ENCODE measurements at regions not wholly inside any gene's neighbourhood (a gene's known extent, or its start where the extent isn't known, plus 50 kb on each side); places are given as distances from the start of the nearest gene placed in this dataset.
"Not testable (repeated sequence)": the region's sequence is repeated elsewhere in the genome, so short reads cannot be mapped to it uniquely, and the experiment has no call there.

DNA sequence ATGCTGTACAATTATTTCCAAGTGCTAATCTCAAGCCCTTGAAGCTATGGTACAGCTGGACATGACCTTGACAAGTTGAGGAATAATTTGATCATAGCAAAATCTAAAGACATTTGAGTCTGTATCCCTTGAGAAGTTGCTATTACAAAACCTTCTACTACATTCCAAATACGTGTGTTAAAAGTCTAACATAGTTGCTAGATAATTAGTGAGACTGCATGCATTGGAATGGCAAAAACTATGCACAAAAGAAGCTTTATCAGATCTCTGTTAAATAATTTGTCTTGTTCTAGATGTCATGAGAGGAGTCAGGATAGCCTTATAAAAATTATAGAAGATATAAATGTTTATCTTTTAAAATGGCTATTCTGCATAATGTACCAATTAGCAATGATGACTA, 127.8 kb downstream of the GJA1 start:
- no peaks in the 10 kb centered on the region for H3K9me3 ChIP-seq (ENCODE audit: low read depth, low read length)
- H3K4me3 ChIP-seq (ENCODE audit: low read length) = no peak overlapping the region
- H3K27me3 ChIP-seq (ENCODE audit: insufficient read depth, low read length) = no peaks in the 10 kb centered on the region
- H3K4me1 ChIP-seq (ENCODE audit: insufficient read depth, low read length) = no peaks in the 10 kb centered on the region

DNA sequence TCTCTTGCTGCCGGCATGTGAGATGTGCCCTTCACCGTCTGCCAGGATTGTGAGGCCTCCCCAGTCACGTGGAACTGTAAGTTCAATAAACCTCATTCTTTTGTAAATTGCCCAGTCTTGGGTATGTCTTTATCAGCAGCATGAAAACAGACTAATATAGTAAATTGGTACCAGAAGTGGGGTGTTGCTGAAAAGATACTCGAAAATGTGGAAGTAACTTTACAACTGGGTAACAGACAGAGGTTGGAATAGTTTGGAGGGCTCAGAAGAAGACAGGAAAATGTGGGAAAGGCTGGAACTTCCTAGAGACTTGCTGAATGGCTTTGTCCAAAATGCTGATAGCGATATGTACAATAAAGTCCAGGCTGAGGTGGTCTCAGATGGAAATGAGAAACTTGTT, 129.1 kb downstream of the GJA1 start:
- not testable (repeated sequence) for H3K27me3 ChIP-seq (ENCODE audit: insufficient read depth, low read length); H3K4me1 ChIP-seq (ENCODE audit: insufficient read depth, low read length); H3K9me3 ChIP-seq (ENCODE audit: low read depth, low read length); H3K4me3 ChIP-seq (ENCODE audit: low read length)

DNA sequence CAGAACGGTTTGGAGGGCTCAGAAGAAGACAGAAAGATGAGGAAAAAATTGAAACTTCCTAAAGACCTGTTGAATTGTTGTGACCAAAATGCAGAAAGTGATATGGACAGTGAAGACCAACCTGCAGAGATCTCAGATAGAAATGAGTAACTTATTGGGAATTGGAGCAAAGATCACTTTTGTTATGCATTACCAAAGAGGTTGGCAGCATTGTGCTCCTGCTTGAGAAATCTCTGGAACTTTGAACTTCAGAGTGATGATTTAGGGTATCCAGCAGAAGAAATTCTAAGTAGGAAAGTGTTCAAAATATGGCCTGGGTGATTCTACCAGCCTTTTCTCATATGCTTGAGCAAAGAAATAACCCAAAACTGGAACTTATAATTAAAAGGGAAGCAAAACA, 136.0 kb downstream of the GJA1 start:
- no peak overlapping the region for H3K4me3 ChIP-seq (ENCODE audit: low read length)
- H3K9me3 ChIP-seq (ENCODE audit: low read depth, low read length) = no peaks in the 10 kb centered on the region
- no peaks in the 10 kb centered on the region for H3K27me3 ChIP-seq (ENCODE audit: insufficient read depth, low read length)

DNA sequence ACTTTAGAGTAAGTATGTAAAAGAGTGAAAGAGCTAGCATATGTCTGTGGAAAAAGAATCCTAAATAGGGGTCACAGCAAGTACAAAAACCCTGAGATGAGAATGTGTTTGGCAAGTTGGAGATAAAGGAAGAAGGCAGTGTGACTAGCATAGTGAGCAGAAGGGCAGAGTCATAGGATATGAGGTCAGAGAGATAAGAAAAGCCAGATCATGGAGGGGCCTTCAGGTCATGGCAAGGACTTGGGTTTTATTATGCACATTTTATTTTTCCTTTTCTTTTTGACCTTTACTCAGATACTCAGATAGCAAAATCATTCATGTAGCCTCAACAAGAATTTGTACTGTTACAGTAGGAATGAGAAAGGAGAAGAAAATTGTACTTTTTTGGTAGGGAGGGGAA, 138.0 kb downstream of the GJA1 start:
- no peaks in the 10 kb centered on the region for H3K27me3 ChIP-seq (ENCODE audit: insufficient read depth, low read length)
- H3K9me3 ChIP-seq (ENCODE audit: low read depth, low read length) = no peaks in the 10 kb centered on the region
- H3K4me1 ChIP-seq (ENCODE audit: insufficient read depth, low read length) = peaks cover 13% of the 10 kb centered on the region
- no peak overlapping the region for H3K4me3 ChIP-seq (ENCODE audit: low read length)

More for the DNA sequence above, 136.0 kb downstream of the GJA1 start:
- H3K4me1 ChIP-seq (ENCODE audit: insufficient read depth, low read length) = peaks cover 5% of the 10 kb centered on the region

DNA sequence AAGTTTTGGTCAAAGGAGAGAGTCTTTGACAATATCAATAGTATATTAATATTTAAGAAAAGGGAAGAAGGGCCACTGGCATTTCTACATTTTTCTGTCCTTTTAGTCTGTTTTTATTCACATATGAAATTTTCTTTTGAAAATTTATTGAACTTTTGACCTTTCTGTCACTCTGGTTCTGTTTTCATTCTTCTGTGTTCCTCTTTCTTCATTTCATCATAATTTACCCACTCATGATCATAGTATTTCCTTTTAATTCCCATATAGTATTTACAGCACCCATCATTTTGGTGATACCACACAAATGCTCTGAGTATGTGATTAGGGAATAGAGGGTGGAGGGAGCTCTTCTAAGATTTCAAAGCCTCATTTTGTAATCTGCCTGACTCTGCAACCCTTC, 142.8 kb downstream of the GJA1 start:
- H3K4me3 ChIP-seq (ENCODE audit: low read length) = no peak overlapping the region

DNA sequence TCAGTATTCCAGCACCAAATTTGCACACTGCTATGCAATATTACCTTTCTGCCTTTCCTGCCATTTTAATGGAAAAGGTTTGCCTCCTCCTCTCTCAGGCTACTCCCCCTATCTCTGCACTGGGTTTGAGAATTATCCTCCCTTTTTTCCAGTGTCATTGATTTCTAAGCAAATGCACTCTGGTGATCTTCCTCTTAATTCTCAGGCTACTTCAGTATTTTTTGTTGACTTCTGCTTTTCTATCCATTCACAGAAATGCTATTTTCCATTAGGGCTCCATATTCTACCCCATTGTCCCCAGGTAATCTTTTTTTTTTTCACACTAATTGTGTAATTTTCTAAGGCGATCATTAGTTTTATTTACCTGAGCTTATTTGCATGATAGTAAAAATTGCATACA, 144.0 kb downstream of the GJA1 start:
- Histone ChIP-seq H3K9me3 (ENCODE audit: low read depth, low read length) (no peaks in the 10 kb centered on the region), H3K4me3 (ENCODE audit: low read length) (no peak overlapping the region), H3K27me3 (ENCODE audit: insufficient read depth, low read length) (no peaks in the 10 kb centered on the region), H3K4me1 (ENCODE audit: insufficient read depth, low read length) (peaks cover 11% of the 10 kb centered on the region)

More for the DNA sequence above, 142.8 kb downstream of the GJA1 start:
- no peaks in the 10 kb centered on the region for H3K27me3 ChIP-seq (ENCODE audit: insufficient read depth, low read length)
- H3K9me3 ChIP-seq (ENCODE audit: low read depth, low read length) = no peaks in the 10 kb centered on the region
- peaks cover 16% of the 10 kb centered on the region for H3K4me1 ChIP-seq (ENCODE audit: insufficient read depth, low read length)

DNA sequence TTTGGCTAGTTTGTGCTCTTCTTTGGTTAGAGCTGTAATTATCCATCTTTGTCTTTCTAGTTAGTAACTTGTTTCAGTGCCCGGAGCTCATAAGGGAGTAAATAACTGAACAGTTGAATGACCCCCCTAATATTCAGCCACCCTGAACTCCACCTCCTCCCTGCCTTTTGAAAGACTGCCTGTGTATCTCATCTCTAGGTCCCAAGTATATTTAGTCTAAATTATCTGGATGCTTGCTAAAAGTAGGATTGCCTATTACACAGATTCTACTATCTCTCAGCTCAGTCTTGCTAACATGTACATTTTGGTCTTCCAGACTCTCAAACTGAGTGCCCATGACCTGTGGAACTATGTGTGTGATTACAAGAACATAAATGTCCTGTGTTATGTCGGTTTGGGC, 145.9 kb downstream of the GJA1 start:
- Histone ChIP-seq H3K9me3 (ENCODE audit: low read depth, low read length) (no peaks in the 10 kb centered on the region), H3K27me3 (ENCODE audit: insufficient read depth, low read length) (no peaks in the 10 kb centered on the region), H3K4me3 (ENCODE audit: low read length) (no peak overlapping the region), H3K4me1 (ENCODE audit: insufficient read depth, low read length) (peaks cover 11% of the 10 kb centered on the region)

DNA sequence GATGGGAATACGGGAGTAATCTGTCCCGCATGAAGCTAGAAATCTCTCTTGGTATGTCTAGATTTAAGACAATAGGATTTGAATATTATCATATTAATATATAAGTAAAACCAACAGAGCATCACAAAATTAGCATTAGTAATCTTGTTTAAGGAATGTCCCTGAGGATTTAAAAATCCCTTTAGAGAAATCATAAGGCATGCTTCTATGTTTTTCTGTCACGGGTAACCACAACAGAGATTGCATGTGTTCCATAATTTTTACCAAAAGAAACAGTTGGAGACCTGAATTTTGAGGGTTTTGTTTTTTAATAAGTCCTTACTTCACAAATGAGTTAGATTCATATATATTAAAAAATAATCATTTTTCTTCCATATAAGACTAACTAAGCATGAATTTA, 146.8 kb downstream of the GJA1 start:
- H3K4me1 ChIP-seq (ENCODE audit: insufficient read depth, low read length) = peaks cover 11% of the 10 kb centered on the region
- no peaks in the 10 kb centered on the region for H3K27me3 ChIP-seq (ENCODE audit: insufficient read depth, low read length)
- H3K9me3 ChIP-seq (ENCODE audit: low read depth, low read length) = no peaks in the 10 kb centered on the region
- no peak overlapping the region for H3K4me3 ChIP-seq (ENCODE audit: low read length)

DNA sequence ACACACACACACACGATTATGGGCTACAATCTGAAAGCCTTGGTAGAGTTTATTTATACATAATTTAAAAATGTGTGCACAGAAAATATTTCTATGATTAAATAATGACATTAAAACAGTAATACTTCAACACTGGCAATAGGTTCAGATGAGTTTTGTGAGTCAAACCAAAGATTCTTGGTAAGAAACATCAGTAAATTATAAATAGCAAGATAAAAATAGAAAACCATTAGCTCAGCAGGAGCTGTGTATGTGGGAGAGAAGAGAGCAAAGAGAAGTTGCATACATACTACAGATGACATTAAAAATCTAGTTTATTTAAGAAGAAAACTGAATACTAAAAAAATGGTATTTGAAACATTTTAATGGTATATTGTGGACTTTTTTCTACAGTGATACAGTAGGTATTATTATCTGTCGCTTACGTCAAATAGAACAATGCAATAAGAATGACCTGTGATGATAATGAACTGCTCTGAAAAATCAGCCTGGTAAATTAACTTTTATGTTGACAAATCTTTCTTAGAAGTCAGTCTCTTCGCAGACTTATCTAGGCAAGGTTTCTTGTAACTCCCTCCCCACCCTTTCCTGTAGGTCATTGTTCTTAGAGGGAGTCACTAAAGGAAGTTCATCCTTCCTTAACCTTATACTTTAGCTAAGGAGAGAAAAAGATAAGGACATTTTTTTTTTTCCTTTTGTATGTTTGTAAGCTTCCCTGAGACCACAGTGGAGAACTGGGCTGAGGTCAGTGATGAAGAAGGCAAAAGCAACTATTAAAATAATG, 149.3 kb downstream of the GJA1 start:
- no peaks in the 10 kb centered on the region for H3K27me3 ChIP-seq (ENCODE audit: insufficient read depth, low read length)
- H3K9me3 ChIP-seq (ENCODE audit: low read depth, low read length) = no peaks in the 10 kb centered on the region
- H3K4me1 ChIP-seq (ENCODE audit: insufficient read depth, low read length) = no peaks in the 10 kb centered on the region
- no peak overlapping the region for H3K4me3 ChIP-seq (ENCODE audit: low read length)

DNA sequence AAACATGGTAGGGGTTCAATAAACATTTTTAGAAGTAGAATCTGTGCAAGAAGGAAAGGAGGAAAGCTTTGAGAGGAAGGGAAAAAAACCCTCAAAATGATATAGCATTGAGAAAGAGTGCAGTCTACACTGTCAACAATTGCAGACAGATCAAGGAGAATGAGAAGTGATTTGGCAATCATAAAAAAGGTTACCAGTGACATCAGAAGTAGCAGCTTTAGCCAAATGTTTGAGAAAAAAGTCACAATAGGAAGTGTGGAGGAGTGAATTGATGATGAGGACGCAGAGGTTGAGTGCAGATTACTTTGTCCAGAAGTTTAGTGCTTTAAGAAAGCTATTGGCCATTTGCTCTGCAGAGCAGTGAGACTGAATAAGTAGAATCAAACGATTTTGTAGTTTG, 155.0 kb downstream of the GJA1 start:
- H3K27me3 ChIP-seq (ENCODE audit: insufficient read depth, low read length) = no peaks in the 10 kb centered on the region
- H3K4me1 ChIP-seq (ENCODE audit: insufficient read depth, low read length) = no peaks in the 10 kb centered on the region

DNA sequence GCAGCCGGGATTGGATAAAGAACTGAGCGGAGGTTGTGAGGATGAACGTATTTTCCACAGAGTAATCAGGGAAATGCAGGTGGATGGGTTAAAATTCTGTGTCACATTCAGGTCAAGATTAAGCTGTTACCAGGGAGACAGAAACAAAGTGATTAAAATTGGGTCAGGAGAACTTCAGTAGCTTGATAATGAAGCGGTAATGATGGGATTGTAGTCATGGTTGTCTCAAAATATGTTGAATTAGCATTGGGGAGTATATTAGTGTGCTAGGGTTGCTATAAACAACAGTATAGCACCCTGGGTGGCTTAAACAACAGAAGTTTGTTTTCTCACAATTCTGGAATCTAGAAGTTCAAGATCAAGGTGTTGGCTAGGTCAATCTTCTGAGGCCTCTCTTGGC, 155.5 kb downstream of the GJA1 start:
- H3K4me1 ChIP-seq (ENCODE audit: insufficient read depth, low read length) = no peaks in the 10 kb centered on the region
- H3K27me3 ChIP-seq (ENCODE audit: insufficient read depth, low read length) = no peaks in the 10 kb centered on the region
- no peaks in the 10 kb centered on the region for H3K9me3 ChIP-seq (ENCODE audit: low read depth, low read length)
- H3K4me3 ChIP-seq (ENCODE audit: low read length) = no peak overlapping the region

More for the DNA sequence above, 155.0 kb downstream of the GJA1 start:
- H3K9me3 ChIP-seq (ENCODE audit: low read depth, low read length) = no peaks in the 10 kb centered on the region
- H3K4me3 ChIP-seq (ENCODE audit: low read length) = no peak overlapping the region

DNA sequence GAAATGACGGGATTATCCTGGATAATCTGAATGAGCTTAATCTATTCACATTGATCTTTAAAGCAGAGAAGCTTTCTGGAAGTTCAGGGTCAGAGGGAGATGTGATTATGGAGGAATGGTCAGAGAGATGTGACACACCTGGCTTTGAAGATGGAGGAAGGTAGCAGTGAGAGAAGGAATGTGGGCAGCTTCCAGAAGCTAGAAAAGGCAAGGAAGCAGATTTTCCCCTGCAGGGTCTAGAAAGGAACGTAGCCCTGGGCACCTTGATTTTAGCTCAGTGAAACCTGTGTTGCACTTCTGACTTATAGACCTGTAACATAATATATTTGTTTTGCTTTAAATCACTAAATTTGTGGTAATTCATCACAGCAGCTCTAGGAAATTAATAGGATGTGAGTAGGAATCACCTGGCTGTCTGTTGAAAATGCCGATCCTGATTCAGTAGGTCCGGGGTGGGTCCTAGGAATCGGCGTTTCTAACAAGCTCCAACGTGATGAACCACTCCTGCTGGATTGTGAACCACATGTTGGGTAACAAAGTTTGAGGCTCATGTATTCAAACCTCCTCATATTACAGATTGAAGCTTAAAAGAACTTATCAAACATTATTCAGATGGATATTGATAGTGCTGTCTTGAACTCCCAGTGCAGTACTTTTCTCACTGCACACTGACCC, 157.0 kb downstream of the GJA1 start:
- Histone ChIP-seq H3K4me1 (ENCODE audit: insufficient read depth, low read length) (no peaks in the 10 kb centered on the region), H3K4me3 (ENCODE audit: low read length) (no peak overlapping the region), H3K9me3 (ENCODE audit: low read depth, low read length) (no peaks in the 10 kb centered on the region), H3K27me3 (ENCODE audit: insufficient read depth, low read length) (no peaks in the 10 kb centered on the region)

DNA sequence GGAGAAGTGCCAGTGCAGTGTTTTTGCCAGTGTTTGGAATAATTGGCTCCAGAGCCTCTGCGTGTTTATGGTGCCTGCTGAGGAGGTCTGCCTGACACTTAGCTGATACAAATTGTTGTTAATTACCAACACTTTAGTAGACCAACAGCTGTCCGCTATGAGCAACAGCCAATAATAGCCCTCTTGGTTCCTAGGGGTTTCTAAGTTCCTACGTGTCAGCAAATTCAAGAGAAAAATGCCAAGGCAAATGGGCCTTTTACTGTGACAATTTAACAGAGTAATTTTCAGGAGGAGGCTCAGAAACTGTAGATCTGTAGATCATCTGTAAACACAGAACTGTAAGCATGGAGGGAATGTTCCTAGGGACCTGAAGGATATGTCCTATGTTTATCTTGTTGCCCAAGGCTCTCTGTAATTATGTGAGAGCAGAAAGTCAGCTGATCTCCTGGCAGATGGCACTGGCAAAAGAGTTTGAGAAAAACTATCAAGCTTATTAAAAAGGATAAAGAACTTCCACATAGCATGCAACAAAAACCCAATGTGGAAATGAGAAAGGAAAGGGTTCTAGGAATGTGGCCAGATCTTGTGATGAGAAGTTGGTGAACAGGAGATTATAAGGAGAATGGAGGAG, 157.7 kb downstream of the GJA1 start:
- no peaks in the 10 kb centered on the region for H3K9me3 ChIP-seq (ENCODE audit: low read depth, low read length)
- H3K4me3 ChIP-seq (ENCODE audit: low read length) = no peak overlapping the region
- no peaks in the 10 kb centered on the region for H3K4me1 ChIP-seq (ENCODE audit: insufficient read depth, low read length)
- H3K27me3 ChIP-seq (ENCODE audit: insufficient read depth, low read length) = no peaks in the 10 kb centered on the region

DNA sequence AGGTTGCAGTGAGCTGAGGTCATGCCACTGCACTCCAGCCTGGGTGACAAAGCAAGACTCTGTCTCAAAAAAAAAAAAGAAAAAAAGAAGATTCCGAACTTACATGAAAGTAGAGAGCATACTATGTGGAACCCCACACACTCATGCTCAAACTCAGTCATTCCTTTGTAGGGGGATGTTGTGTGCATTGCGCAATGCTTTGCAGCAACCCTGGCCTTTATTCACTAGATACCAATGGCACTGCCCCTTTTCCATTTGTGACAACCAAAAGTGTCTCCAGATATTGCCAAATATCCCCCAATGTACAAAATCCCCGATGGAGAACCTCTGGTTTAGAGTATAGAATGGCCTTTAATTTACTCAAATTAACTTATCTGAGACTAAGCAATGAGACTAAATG, 158.6 kb downstream of the GJA1 start:
- H3K9me3 ChIP-seq (ENCODE audit: low read depth, low read length) = no peaks in the 10 kb centered on the region
- H3K27me3 ChIP-seq (ENCODE audit: insufficient read depth, low read length) = no peaks in the 10 kb centered on the region
- no peaks in the 10 kb centered on the region for H3K4me1 ChIP-seq (ENCODE audit: insufficient read depth, low read length)
- no peak overlapping the region for H3K4me3 ChIP-seq (ENCODE audit: low read length)

DNA sequence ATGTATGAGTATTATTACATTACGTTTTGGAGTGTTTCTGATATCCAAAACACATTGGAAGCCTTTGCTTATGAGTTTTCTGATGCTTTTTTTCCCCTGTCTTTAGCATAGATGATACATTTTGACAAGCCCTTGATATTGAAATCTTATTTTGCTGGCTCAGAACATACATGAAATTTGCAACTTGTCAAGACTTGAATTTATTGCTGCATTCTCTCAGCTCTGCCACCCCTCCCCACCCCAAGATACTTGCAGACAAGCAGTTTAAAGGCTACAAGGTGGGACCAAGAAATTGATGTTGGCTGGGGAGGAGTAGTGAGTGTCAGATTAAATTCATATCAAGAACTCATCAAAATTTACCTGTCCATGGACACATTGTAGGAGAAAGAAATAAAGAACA, 160.2 kb downstream of the GJA1 start:
- Histone ChIP-seq H3K4me3 (ENCODE audit: low read length) (no peak overlapping the region), H3K4me1 (ENCODE audit: insufficient read depth, low read length) (no peaks in the 10 kb centered on the region), H3K27me3 (ENCODE audit: insufficient read depth, low read length) (no peaks in the 10 kb centered on the region), H3K9me3 (ENCODE audit: low read depth, low read length) (no peaks in the 10 kb centered on the region)
